IMR-90 (cell line): ENCODE measurements at regions not wholly inside any gene's neighbourhood (a gene's known extent, or its start where the extent isn't known, plus 50 kb on each side); places are given as distances from the start of the nearest gene placed in this dataset.
"Not testable (repeated sequence)": the region's sequence is repeated elsewhere in the genome, so short reads cannot be mapped to it uniquely, and the experiment has no call there.

Experiments used
- ATAC-seq: fragments of 200-7000 bp; cut with Tn5 transposase; 2 replicates; pipeline ENCODE4 v1.9.1; 2020; ENCODE audit warnings: low read depth, mild to moderate bottlenecking, moderate library complexity
- BruUV-seq: library from RNA; stranded (reverse); fragments of 400-500 nt; replicated peaks from 2 replicates; lab custom pipeline; 2021; lab: Mats Ljungman, UMichigan
- CTCF ChIA-PET: fragments of 300-600 bp; formaldehyde crosslinking; extraction: SDS; loops from one replicate; lab custom pipeline; 2021; ENCODE audit warnings: antibody characterized with exemption; lab: Yijun Ruan, JAX
- POLR2A ChIA-PET: fragments of 300-600 bp; sonication (Branson Sonifier 250); formaldehyde crosslinking; loops from one replicate; lab custom pipeline; 2022; ENCODE audit warnings: antibody characterized with exemption; ENCODE audit not compliant: unreplicated experiment; lab: Charles Lee
- DNase-seq: peaks from one replicate; pipeline ENCODE4 v3.0.0; 2013
- H2AFZ ChIP-seq: replicated peaks from 2 replicates; pipeline ENCODE3; 2013; ENCODE audit warnings: low read length, mild to moderate bottlenecking; ENCODE audit not compliant: poor library complexity
- H2AK5ac ChIP-seq: 2 replicates; pipeline ENCODE4 v1.6.1; 2013; ENCODE audit warnings: low read depth, low read length, inconsistent platforms
- H2AK9ac ChIP-seq: replicated peaks from 2 replicates; pipeline ENCODE3; 2013; ENCODE audit warnings: mild to moderate bottlenecking, low read depth, low read length, moderate library complexity; ENCODE audit not compliant: poor library complexity
- H2BK120ac ChIP-seq: 2 replicates; pipeline ENCODE4 v1.6.1; 2013; ENCODE audit warnings: low read depth, low read length, inconsistent platforms
- H2BK15ac ChIP-seq: 3 replicates; pipeline ENCODE4 v1.6.1; 2013; ENCODE audit warnings: low read depth, low read length, inconsistent platforms
- H2BK20ac ChIP-seq: 2 replicates; pipeline ENCODE4 v1.6.1; 2013; ENCODE audit warnings: low read depth, mild to moderate bottlenecking, inconsistent platforms, low read length, moderate library complexity
- H2BK5ac ChIP-seq: 2 replicates; pipeline ENCODE4 v1.6.1; 2013; ENCODE audit warnings: mild to moderate bottlenecking, low read depth, low read length, inconsistent platforms; ENCODE audit not compliant: poor library complexity, severe bottlenecking
- H3K14ac ChIP-seq: replicated peaks from 2 replicates; pipeline ENCODE4 v1.6.1; 2013; ENCODE audit warnings: low read depth, low read length, inconsistent platforms
- H3K18ac ChIP-seq: 2 replicates; pipeline ENCODE4 v1.6.1; 2013; ENCODE audit warnings: low read depth, low read length, control low read depth
- H3K23ac ChIP-seq: 2 replicates; pipeline ENCODE4 v1.6.1; 2013; ENCODE audit warnings: low read depth, low read length, inconsistent platforms
- H3K27ac ChIP-seq: 2 replicates; pipeline ENCODE4 v1.5.1; 2013; ENCODE audit warnings: mild to moderate bottlenecking, control low read depth, low read length; ENCODE audit not compliant: insufficient read depth
- H3K27me3 ChIP-seq: 2 replicates; pipeline ENCODE4 v1.6.1; 2013; ENCODE audit warnings: low read length; ENCODE audit not compliant: control insufficient read depth, insufficient read depth
- H3K36me3 ChIP-seq: 2 replicates; pipeline ENCODE4 v1.6.1; 2013; ENCODE audit warnings: low read length, mixed read lengths; ENCODE audit not compliant: control insufficient read depth, insufficient read depth
- H3K4ac ChIP-seq: 2 replicates; pipeline ENCODE4 v1.6.1; 2013; ENCODE audit warnings: low read depth, low read length, inconsistent platforms
- H3K4me1 ChIP-seq: 2 replicates; pipeline ENCODE4 v1.6.1; 2013; ENCODE audit warnings: low read length, mixed read lengths; ENCODE audit not compliant: control insufficient read depth, insufficient read depth
- H3K4me2 ChIP-seq: 2 replicates; pipeline ENCODE4 v1.6.1; 2013; ENCODE audit warnings: low read depth, mild to moderate bottlenecking, control low read depth, low read length, moderate library complexity
- H3K4me3 ChIP-seq: 2 replicates; pipeline ENCODE4 v1.5.1; 2013; ENCODE audit warnings: low read depth, mild to moderate bottlenecking, control low read depth, low read length, moderate library complexity; ENCODE audit not compliant: insufficient read depth
- H3K56ac ChIP-seq: 2 replicates; pipeline ENCODE4 v1.6.1; 2013; ENCODE audit warnings: low read length, inconsistent platforms; ENCODE audit not compliant: insufficient read depth; ENCODE audit errors: extremely low read depth
- H3K79me1 ChIP-seq, 2 experiments: 2 replicates each; pipeline ENCODE4 v1.6.1; 2013; ENCODE audit warnings: low read length in 2 of 2, inconsistent platforms in 1 of 2, low read depth in 1 of 2
- H3K9ac ChIP-seq: 2 replicates; pipeline ENCODE4 v1.6.1; 2013; ENCODE audit warnings: low read depth, low read length, control low read depth
- H3K9me1 ChIP-seq: 2 replicates; pipeline ENCODE4 v1.6.1; 2013; ENCODE audit warnings: low read length, inconsistent platforms; ENCODE audit not compliant: insufficient read depth
- H3K9me3 ChIP-seq: 2 replicates; pipeline ENCODE4 v1.6.1; 2013; ENCODE audit warnings: low read length; ENCODE audit not compliant: control insufficient read depth, insufficient read depth
- H4K20me1 ChIP-seq: 2 replicates; pipeline ENCODE4 v1.6.1; 2013; ENCODE audit warnings: low read length, inconsistent platforms; ENCODE audit not compliant: insufficient read depth
- H4K5ac ChIP-seq: 2 replicates; pipeline ENCODE4 v1.6.1; 2013; ENCODE audit warnings: mild to moderate bottlenecking, low read depth, low read length, control low read depth
- H4K8ac ChIP-seq, 2 experiments: 2 replicates each; pipeline ENCODE4 v1.6.1; 2013; ENCODE audit warnings: low read depth in 2 of 2, low read length in 2 of 2, control low read depth in 1 of 2, inconsistent platforms in 1 of 2
- H4K91ac ChIP-seq: 2 replicates; pipeline ENCODE4 v1.6.1; 2013; ENCODE audit warnings: low read depth, low read length, inconsistent platforms; ENCODE audit not compliant: insufficient read depth
- WGBS, 2 experiments: methylation state at CpG; one replicate each; pipeline versions ENCODE4 v1.1.5 to v1.1.7; 2013; ENCODE audit warnings: missing lambda C conversion rate in 2 of 2; ENCODE audit not compliant: insufficient read length in 1 of 2; ENCODE audit errors: extremely low coverage in 2 of 2; 5-methylcytosine and 5-hydroxymethylcytosine counted together
- dilution Hi-C: fragments of 300-500 bp; cut with HindIII; formaldehyde crosslinking; loops from one replicate; pipeline ENCODE4 v1.14.3; 2018; ENCODE audit warnings: low sequenced_read_pairs; ENCODE audit not compliant: unreplicated experiment
- in situ Hi-C: fragments of 300-500 bp; cut with MboI; formaldehyde crosslinking; loops from 3 replicates; pipeline ENCODE4 v1.14.3; 2019; ENCODE audit warnings: low sequenced_read_pairs, inconsistent platforms, mixed read lengths
- intact Hi-C: fragments of 100-400 bp; cut with micrococcal nuclease; formaldehyde crosslinking; loops from 2 replicates; pipeline ENCODE4 v1.10.0; 2022

- H3K4me2 ChIP-seq, H3K36me3 ChIP-seq, H2AK9ac ChIP-seq, H3K27ac ChIP-seq, ATAC-seq, H4K5ac ChIP-seq, DNase-seq, BruUV-seq, H3K9ac ChIP-seq, H3K79me1 ChIP-seq, H2BK5ac ChIP-seq, in situ Hi-C loops, H3K18ac ChIP-seq, H3K4me1 ChIP-seq, dilution Hi-C loops, H3K9me3 ChIP-seq, H2BK20ac ChIP-seq, H2BK15ac ChIP-seq, H4K91ac ChIP-seq, POLR2A ChIA-PET, CTCF ChIA-PET, H3K9me1 ChIP-seq, H4K20me1 ChIP-seq, H3K4me3 ChIP-seq, H3K4ac ChIP-seq, H3K27me3 ChIP-seq, H3K23ac ChIP-seq, H2AK5ac ChIP-seq, H3K56ac ChIP-seq, H3K14ac ChIP-seq, intact Hi-C loops, H2BK120ac ChIP-seq, H4K8ac ChIP-seq, H2AFZ ChIP-seq: not testable (repeated sequence)
- WGBS, 2 experiments = no CpG with 5 or more reads among the region's 4 CpGs
These were observed 550.3 kb upstream of the CDH2 start for GRCh38 chr18:28727189-28727588.
